DND-41 (cell line): ENCODE measurements at regions not wholly inside any gene's neighbourhood (a gene's known extent, or its start where the extent isn't known, plus 50 kb on each side); places are given as distances from the start of the nearest gene placed in this dataset.

ENCODE experiments used
- EZH2 ChIP-seq: IDR thresholded peaks from 3 replicates; pipeline ENCODE4 v1.6.1; 2012; ENCODE audit warnings: borderline replicate concordance, low read depth, mild to moderate bottlenecking, moderate library complexity, low read length, inconsistent platforms; ENCODE audit not compliant: severe bottlenecking
- TF ChIP-seq, protein P1 (sequence below): IDR thresholded peaks from 2 replicates; pipeline ENCODE4 v1.5.1; 2012; ENCODE audit warnings: borderline replicate concordance, low read length, moderate library complexity, mild to moderate bottlenecking; ENCODE audit not compliant: poor library complexity, severe bottlenecking; ENCODE audit errors: extremely low read depth

DNA sequence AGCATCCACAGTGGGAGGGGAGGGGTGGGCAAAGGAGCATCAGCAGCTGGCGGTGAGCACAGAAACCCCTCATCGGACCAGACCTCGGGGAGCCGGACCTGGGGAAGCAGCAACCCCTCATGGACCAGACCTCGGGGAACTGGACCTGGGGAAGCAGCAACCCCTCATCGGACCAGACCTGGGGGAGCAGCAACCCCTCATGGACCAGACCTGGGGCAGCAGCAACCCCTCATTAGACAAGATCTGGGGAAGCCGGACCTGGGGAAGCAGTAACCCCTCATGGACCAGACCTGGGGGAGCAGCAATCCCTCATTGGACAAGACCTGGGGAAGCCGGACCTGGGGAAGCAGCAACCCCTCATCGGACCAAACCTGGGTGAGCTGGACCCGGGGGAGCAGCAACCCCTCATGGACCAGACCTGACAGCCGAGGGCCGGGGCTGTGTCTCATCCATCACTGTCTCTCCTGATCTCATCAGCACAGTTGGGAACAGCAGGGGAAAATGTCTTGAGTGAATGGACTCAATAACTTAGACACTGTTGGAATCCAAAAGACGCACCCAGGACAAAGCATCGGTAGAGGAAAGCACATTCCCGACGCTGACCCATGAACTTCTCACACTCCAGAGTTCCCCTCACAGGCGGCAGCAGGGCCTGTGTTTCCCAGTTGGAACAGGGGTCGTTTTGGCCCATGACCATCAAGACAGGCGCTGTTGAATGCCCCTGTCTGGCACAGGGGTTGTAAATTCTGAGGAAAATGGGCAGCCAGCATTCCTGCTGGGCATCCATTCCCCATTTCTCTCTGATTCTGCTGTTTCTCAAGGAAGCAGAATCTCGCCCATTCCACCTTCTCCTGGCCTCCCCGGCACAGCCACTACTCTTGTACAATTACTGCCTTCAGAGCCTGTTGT lies 1494.6 kb downstream of the TBC1D22A start:
- TF ChIP-seq, protein P1, sequence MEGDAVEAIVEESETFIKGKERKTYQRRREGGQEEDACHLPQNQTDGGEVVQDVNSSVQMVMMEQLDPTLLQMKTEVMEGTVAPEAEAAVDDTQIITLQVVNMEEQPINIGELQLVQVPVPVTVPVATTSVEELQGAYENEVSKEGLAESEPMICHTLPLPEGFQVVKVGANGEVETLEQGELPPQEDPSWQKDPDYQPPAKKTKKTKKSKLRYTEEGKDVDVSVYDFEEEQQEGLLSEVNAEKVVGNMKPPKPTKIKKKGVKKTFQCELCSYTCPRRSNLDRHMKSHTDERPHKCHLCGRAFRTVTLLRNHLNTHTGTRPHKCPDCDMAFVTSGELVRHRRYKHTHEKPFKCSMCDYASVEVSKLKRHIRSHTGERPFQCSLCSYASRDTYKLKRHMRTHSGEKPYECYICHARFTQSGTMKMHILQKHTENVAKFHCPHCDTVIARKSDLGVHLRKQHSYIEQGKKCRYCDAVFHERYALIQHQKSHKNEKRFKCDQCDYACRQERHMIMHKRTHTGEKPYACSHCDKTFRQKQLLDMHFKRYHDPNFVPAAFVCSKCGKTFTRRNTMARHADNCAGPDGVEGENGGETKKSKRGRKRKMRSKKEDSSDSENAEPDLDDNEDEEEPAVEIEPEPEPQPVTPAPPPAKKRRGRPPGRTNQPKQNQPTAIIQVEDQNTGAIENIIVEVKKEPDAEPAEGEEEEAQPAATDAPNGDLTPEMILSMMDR, result no peak
- TF ChIP-seq EZH2, result no peak
